Central memory CD8-positive, alpha-beta T cell (primary cell): ENCODE measurements at regions not wholly inside any gene's neighbourhood (a gene's known extent, or its start where the extent isn't known, plus 50 kb on each side); places are given as distances from the start of the nearest gene placed in this dataset.

Experiments
- ATAC-seq: fragments of 150-1000 bp; cut with Tn5 transposase; replicated peaks from 2 replicates; pipeline ENCODE4 v1.10.0; 2022; ENCODE audit warnings: mild to moderate bottlenecking, moderate FRiP score, moderate number of reproducible peaks; ENCODE audit not compliant: poor library complexity, severe bottlenecking; ENCODE audit errors: extremely low read depth
- DNase-seq, 2 donors: peaks; one replicate each; pipeline ENCODE4 v3.0.0; 2021; ENCODE audit warnings: low spot score in 2 of 2
- H3K27ac Mint-ChIP-seq: one replicate; pipeline ENCODE4 v1.8.0; 2022; ENCODE audit warnings: low read depth, mild to moderate bottlenecking, moderate library complexity, mixed read lengths
- H3K27me3 Mint-ChIP-seq: one replicate; pipeline ENCODE4 v1.8.0; 2022; ENCODE audit warnings: mixed read lengths
- H3K36me3 Mint-ChIP-seq: one replicate; pipeline ENCODE4 v1.8.0; 2022; ENCODE audit warnings: mild to moderate bottlenecking, moderate library complexity, mixed read lengths; ENCODE audit not compliant: insufficient read depth
- H3K4me1 Mint-ChIP-seq: one replicate; pipeline ENCODE4 v1.8.0; 2022; ENCODE audit warnings: mixed read lengths
- H3K4me3 Mint-ChIP-seq: one replicate; pipeline ENCODE4 v1.8.0; 2022; ENCODE audit warnings: mild to moderate bottlenecking, moderate library complexity, mixed read lengths
- H3K9me3 Mint-ChIP-seq: one replicate; pipeline ENCODE4 v1.8.0; 2022; ENCODE audit warnings: mixed read lengths

DNA sequence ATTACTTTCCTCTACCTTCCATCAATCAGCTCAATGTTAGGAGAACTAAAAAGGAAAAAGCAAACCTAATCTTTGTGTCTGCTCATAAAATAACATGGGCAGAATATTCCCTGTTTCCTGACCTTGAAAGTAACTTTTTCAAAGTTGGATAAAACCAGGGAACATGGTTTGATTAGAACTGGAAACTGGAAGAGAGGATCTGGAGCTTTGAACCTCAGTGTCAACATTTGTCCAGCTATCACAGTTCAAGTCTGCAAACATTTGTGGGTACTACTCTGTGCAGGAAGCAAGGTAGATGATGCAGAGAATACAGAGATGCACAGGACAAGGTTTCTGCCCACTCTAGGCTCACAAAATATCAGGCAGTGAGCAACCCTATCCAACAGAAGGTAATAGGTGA is 86.4 kb upstream of the TAB3 start:
- Mint-ChIP-seq H3K9me3 (no peaks in the 10 kb centered on the region), H3K4me3 (no peak overlapping the region), H3K36me3 (peaks cover 4% of the 10 kb centered on the region), H3K4me1 (peaks cover 7% of the 10 kb centered on the region), H3K27me3 (no peaks in the 10 kb centered on the region), H3K27ac (peak overlapping the region; percentile 65)
- ATAC-seq (no peak), DNase-seq (no peak)

DNA sequence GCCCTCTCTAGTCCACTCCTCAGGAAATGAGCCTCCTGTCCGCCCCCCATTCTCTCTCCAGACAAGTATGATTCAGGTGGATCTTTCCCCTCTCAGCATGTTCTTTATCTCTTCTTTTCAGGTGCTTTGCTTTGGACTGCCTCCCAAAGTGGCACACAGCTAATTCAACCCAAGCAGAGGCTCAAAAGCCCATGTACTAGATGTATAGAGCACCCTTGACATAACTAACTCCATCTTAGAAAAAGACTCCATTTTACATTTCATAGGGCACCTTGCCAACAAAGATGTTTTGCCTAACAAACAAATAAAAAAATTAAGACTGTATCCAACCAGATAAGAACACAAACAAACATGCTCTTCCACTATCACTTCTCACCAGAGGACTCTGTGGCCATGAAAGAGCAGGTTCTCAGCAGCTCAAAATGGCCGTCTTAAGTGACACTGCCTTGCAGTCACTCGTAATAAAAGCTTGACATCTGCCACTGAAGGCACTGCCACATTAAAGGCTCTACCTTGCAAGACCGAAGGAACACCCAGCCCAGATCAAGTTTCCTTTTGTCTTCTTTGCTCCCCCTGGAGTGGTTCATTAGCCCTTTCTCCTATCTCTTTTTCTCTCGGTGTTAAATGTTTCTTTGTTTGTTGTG is 84.9 kb upstream of the TAB3 start:
- Mint-ChIP-seq H3K4me1 (peaks cover 7% of the 10 kb centered on the region), H3K27ac (no peak overlapping the region), H3K4me3 (no peak overlapping the region), H3K27me3 (no peaks in the 10 kb centered on the region), H3K9me3 (no peaks in the 10 kb centered on the region), H3K36me3 (peaks cover 4% of the 10 kb centered on the region)
- ATAC-seq, result no peak
- no peak for DNase-seq

GRCh38 chrX:30971774-30972603 is 82.9 kb upstream of the TAB3 start:
- DNase-seq, result no peak
- ATAC-seq, result peak; percentile 54
- H3K27me3 Mint-ChIP-seq, result no peaks in the 10 kb centered on the region
- peaks cover 6% of the 10 kb centered on the region for H3K36me3 Mint-ChIP-seq
- H3K9me3 Mint-ChIP-seq, result no peaks in the 10 kb centered on the region
- no peak overlapping the region for H3K27ac Mint-ChIP-seq
- H3K4me1 Mint-ChIP-seq, result peaks cover 7% of the 10 kb centered on the region
- peak overlapping the region; percentile 63 for H3K4me3 Mint-ChIP-seq

DNA sequence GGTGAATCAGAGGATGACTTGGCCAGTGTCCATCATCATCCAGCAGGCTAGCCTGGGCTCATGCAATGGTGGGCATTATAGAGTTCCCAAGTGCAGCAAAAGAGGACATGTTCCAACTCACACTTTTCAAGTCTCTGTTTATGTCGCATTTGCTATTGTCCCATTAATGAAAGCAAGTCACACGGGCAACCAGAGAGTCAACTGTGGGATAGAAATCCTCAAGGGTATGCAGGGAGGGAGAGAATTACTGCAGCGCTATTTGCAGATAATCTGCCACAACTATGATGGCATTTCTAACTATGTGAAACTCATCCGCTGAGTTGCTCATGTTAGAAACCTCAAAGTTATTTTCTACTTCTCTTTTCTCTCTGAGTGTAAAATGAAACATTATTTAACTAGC is 78.5 kb upstream of the TAB3 start:
- ATAC-seq (no peak), DNase-seq (no peak)
- Mint-ChIP-seq H3K4me1 (peaks cover 7% of the 10 kb centered on the region), H3K4me3 (no peak overlapping the region), H3K9me3 (no peaks in the 10 kb centered on the region), H3K27ac (no peak overlapping the region), H3K36me3 (peaks cover 4% of the 10 kb centered on the region), H3K27me3 (no peaks in the 10 kb centered on the region)

GRCh38 chrX:30965767-30966166 is 76.7 kb upstream of the TAB3 start:
- Mint-ChIP-seq H3K4me3 (no peak overlapping the region), H3K36me3 (peaks cover 2% of the 10 kb centered on the region), H3K27me3 (no peaks in the 10 kb centered on the region), H3K9me3 (no peaks in the 10 kb centered on the region), H3K4me1 (no peaks in the 10 kb centered on the region), H3K27ac (no peak overlapping the region)
- DNase-seq, result no peak
- ATAC-seq, result no peak

DNA sequence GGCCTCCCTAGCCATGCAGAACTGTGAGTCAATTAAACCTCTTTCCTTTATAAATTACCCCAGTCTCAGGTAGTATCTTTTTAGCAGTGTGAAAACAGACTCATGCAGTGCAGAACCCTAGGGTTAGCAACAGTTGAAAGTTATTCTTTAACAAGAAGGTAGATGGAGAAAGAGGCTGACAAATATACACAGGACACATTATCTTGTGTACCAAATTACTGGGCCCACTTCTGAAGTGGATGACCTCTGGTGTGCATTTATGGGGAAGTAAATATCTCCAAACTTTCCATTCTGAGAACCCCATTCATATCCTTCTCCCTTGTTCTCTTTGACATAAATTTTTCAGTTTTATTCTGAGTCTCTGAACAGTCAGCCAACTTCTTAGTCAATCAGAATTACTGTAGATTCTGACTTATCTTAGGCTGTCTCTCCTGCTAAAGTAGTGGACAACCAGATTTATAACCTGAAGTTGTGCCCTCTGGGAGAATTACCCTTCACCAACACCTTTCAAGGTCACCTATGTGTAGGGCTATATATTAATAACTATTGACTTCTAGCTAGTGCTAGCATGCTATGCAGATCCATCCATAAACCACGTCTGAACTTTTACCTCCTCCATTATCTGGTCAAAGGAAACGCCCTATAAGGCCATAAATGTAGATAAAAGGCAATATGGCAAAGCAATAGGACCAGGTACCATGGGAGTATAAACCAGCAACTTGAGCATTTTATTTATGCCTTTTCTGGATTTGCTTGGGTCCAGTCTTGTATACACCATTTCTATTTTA is 72.5 kb upstream of the TAB3 start:
- DNase-seq, result no peak
- H3K27ac Mint-ChIP-seq, result no peak overlapping the region
- no peaks in the 10 kb centered on the region for H3K4me1 Mint-ChIP-seq
- no peak for ATAC-seq
- no peaks in the 10 kb centered on the region for H3K27me3 Mint-ChIP-seq
- H3K9me3 Mint-ChIP-seq, result no peaks in the 10 kb centered on the region
- H3K36me3 Mint-ChIP-seq, result no peaks in the 10 kb centered on the region
- no peak overlapping the region for H3K4me3 Mint-ChIP-seq

DNA sequence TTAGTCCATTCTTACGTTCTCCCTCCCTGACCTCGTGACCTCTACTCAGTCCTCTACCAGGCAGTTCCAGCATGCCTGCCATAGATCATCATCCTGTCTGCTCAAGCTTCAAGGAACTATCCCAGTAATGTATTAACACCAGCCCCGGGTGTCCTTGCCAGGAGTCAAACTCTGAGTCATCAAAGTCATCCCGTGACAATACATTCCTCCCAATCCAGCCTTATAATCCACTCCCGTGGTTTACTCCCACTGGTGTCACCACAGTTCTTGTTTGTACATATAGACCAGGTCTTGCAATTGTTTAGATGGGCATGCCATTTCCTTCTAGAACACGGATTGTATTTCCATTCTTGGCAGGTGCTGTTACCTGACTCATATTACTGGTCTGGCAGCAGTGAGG is 68.7 kb upstream of the TAB3 start:
- no peaks in the 10 kb centered on the region for H3K27me3 Mint-ChIP-seq
- H3K36me3 Mint-ChIP-seq, result no peaks in the 10 kb centered on the region
- DNase-seq, result no peak
- H3K9me3 Mint-ChIP-seq, result no peaks in the 10 kb centered on the region
- H3K4me3 Mint-ChIP-seq, result no peak overlapping the region
- H3K4me1 Mint-ChIP-seq, result no peaks in the 10 kb centered on the region
- no peak overlapping the region for H3K27ac Mint-ChIP-seq
- no peak for ATAC-seq

DNA sequence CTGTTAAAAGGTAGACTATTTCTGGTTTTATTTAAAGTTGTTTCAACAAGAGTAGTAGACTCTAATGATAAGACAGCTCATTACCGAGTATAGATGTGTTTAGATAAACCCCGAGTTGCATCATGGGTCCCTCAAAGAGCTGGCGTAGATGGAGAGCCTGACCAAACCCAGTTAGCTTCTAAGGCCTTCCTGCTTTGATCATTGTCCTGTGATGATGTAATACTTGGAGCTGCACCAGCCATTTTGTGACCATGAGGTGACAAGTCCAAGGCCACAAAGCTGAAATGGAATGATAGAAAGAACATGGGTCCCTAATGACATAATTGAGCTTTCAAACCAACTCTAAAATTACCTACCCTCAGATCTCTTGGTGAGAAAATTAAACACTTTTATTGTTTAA is 66.6 kb upstream of the TAB3 start:
- Mint-ChIP-seq H3K4me3 (no peak overlapping the region), H3K4me1 (no peaks in the 10 kb centered on the region), H3K36me3 (no peaks in the 10 kb centered on the region), H3K27ac (no peak overlapping the region), H3K9me3 (no peaks in the 10 kb centered on the region), H3K27me3 (no peaks in the 10 kb centered on the region)
- ATAC-seq, result no peak
- no peak for DNase-seq

DNA sequence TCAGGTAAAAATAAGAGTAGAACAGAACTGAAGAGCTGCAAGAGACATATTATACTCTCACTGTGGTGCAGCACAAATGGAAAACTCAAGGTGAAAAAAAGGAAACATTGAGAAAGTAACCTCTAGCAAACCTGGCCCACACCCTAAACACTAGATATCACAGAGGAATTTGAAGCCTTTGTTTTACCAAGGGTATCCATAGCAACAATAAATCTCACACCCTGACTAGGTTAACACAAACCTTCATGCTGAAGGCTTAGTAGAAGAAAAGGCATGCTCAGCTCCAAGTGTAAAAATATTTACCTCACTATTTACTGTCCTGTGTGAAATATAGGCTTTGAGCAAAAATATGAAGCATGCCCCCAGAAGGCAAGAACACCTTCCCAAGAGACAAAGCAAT is 61.9 kb upstream of the TAB3 start:
- DNase-seq (no peak), ATAC-seq (no peak)
- H3K4me1 Mint-ChIP-seq, result no peaks in the 10 kb centered on the region
- H3K9me3 Mint-ChIP-seq, result no peaks in the 10 kb centered on the region
- H3K36me3 Mint-ChIP-seq, result no peaks in the 10 kb centered on the region
- H3K4me3 Mint-ChIP-seq, result no peak overlapping the region
- peaks cover 9% of the 10 kb centered on the region for H3K27me3 Mint-ChIP-seq
- H3K27ac Mint-ChIP-seq, result no peak overlapping the region

- DNase-seq (no peak), ATAC-seq (no peak)
- no peaks in the 10 kb centered on the region for H3K4me1 Mint-ChIP-seq
- no peaks in the 10 kb centered on the region for H3K9me3 Mint-ChIP-seq
- no peak overlapping the region for H3K4me3 Mint-ChIP-seq
- H3K27me3 Mint-ChIP-seq, result peaks cover 9% of the 10 kb centered on the region
- H3K36me3 Mint-ChIP-seq, result no peaks in the 10 kb centered on the region
- H3K27ac Mint-ChIP-seq, result no peak overlapping the region
These were observed 61.3 kb upstream of the TAB3 start for GRCh38 chrX:30950391-30950790.

DNA sequence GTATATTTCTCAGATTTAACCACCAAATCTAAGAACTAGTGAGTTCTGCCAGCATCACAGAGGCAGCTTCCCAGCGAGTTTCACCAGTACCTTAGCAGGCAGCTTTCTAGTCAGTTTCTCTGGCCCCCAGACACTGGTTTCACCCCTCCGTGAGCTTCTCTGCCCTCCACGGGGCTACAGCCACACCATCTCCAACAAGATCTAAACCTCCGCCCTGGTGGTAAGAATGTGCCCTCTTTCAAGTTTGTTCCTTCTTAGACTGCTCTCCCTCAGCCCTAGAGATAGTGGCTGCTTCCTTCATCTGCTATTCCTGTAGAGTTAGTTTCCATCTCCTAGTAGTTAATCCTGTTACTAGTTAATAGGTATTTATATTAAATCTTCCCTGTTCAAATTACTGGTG is 60.5 kb upstream of the TAB3 start:
- no peaks in the 10 kb centered on the region for H3K9me3 Mint-ChIP-seq
- peaks cover 9% of the 10 kb centered on the region for H3K27me3 Mint-ChIP-seq
- no peaks in the 10 kb centered on the region for H3K4me1 Mint-ChIP-seq
- peak overlapping the region; percentile 73 for H3K27ac Mint-ChIP-seq
- no peaks in the 10 kb centered on the region for H3K36me3 Mint-ChIP-seq
- ATAC-seq (no peak), DNase-seq (no peak)
- H3K4me3 Mint-ChIP-seq, result no peak overlapping the region

DNA sequence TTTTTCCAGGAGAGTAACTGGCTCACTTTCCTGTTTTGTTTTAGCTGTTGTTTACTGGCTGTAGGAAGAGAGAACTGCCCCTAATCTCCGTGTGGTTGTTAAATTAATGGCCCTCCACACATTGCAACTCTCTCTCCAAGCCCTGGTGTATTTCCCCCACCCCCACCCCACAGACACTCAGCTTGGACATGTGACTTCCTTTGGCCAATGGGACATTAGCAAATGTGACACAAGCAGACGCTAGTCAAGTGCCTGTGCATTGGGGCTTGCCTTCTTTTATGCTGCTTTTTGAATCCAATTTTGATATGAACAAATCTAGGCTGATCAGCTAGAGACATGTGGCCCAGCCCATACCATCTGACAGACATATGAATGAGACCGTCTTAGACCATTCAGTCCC is 59.6 kb upstream of the TAB3 start:
- no peak overlapping the region for H3K4me3 Mint-ChIP-seq
- no peak for ATAC-seq
- no peaks in the 10 kb centered on the region for H3K4me1 Mint-ChIP-seq
- no peak overlapping the region for H3K27ac Mint-ChIP-seq
- H3K9me3 Mint-ChIP-seq, result no peaks in the 10 kb centered on the region
- H3K27me3 Mint-ChIP-seq, result peaks cover 9% of the 10 kb centered on the region
- no peak for DNase-seq
- H3K36me3 Mint-ChIP-seq, result no peaks in the 10 kb centered on the region

DNA sequence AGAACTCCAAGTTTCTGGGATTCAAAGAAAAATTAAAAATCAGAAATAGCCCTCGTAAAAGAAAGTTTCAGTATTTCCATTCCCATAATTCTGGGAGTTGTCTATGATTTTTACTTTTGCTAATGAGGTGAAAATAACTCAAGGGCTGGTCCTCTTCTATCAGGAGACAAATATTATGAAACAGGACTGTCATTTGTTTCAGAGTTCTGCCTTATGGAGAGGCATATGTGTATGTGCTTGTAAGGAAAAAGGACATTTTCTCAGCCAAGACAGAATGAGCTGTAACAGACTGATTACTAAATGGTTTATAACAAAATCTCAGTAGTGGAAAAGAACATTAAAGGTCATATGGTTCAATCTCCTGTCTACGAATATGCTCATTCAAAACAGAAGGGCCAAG is 59.0 kb upstream of the TAB3 start:
- H3K27ac Mint-ChIP-seq, result no peak overlapping the region
- DNase-seq, result no peak
- no peak for ATAC-seq
- no peaks in the 10 kb centered on the region for H3K4me1 Mint-ChIP-seq
- no peaks in the 10 kb centered on the region for H3K9me3 Mint-ChIP-seq
- H3K36me3 Mint-ChIP-seq, result no peaks in the 10 kb centered on the region
- H3K4me3 Mint-ChIP-seq, result no peak overlapping the region
- H3K27me3 Mint-ChIP-seq, result peaks cover 9% of the 10 kb centered on the region
